ENCODE measurements at regions not wholly inside any gene's neighbourhood (a gene's known extent, or its start where the extent isn't known, plus 50 kb on each side); places are given as distances from the start of the nearest gene placed in this dataset.

- ATAC-seq (ENCODE audit: low FRiP score) = no peak
- no peak for TF ChIP-seq CTCF (IDR thresholded peaks at IDR 0.05)
- DNase-seq (ENCODE audit: low spot score) = no peak
Observed at GRCh38 chr2:174670446-174670845, 72.8 kb upstream of the WIPF1 start.

GRCh38 chr2:174669336-174669735, 71.7 kb upstream of the WIPF1 start:
- ATAC-seq (ENCODE audit: low FRiP score) (no peak), DNase-seq (ENCODE audit: low spot score) (no peak)
- TF ChIP-seq CTCF (IDR thresholded peaks at IDR 0.05) = no peak

- no peak for TF ChIP-seq CTCF (IDR thresholded peaks at IDR 0.05)
- no peak for ATAC-seq (ENCODE audit: low FRiP score)
- no peak for DNase-seq (ENCODE audit: low spot score)
Observed at GRCh38 chr2:174668075-174668474, 70.5 kb upstream of the WIPF1 start.

- ATAC-seq (ENCODE audit: low FRiP score) (no peak), DNase-seq (ENCODE audit: low spot score) (no peak)
- TF ChIP-seq CTCF (IDR thresholded peaks at IDR 0.05) = no peak
Observed at GRCh38 chr2:174667250-174667860, 69.8 kb upstream of the WIPF1 start.

GRCh38 chr2:174666845-174667244, 69.2 kb upstream of the WIPF1 start:
- DNase-seq (ENCODE audit: low spot score) = no peak
- TF ChIP-seq CTCF (IDR thresholded peaks at IDR 0.05) = no peak
- ATAC-seq (ENCODE audit: low FRiP score) = no peak

GRCh38 chr2:174666312-174666711, 68.7 kb upstream of the WIPF1 start:
- DNase-seq (ENCODE audit: low spot score) (no peak), ATAC-seq (ENCODE audit: low FRiP score) (no peak)
- TF ChIP-seq CTCF (IDR thresholded peaks at IDR 0.05) = no peak

- no peak for TF ChIP-seq CTCF (IDR thresholded peaks at IDR 0.05)
- DNase-seq (ENCODE audit: low spot score) (no peak), ATAC-seq (ENCODE audit: low FRiP score) (no peak)
Observed at GRCh38 chr2:174664084-174664759, 66.6 kb upstream of the WIPF1 start.
